Smooth muscle cell (in vitro differentiated cells): ENCODE measurements at regions not wholly inside any gene's neighbourhood (a gene's known extent, or its start where the extent isn't known, plus 50 kb on each side); places are given as distances from the start of the nearest gene placed in this dataset.

Source experiments
- DNase-seq: peaks from one replicate; lab custom pipeline; 2025; ENCODE audit not compliant: unreplicated experiment; lab: John Stamatoyannopoulos, UW
- H2AFZ ChIP-seq: fragments of 200-600 bp; sonication (generic); 2 replicates; pipeline ENCODE4 v1.6.0; 2016; ENCODE audit warnings: antibody characterized with exemption, low read depth, mild to moderate bottlenecking
- H3F3A ChIP-seq: fragments of 200-600 bp; sonication (generic); 2 replicates; pipeline ENCODE4 v1.6.0; 2017; ENCODE audit warnings: antibody characterized with exemption, low read depth
- H3K27ac ChIP-seq: fragments of 200-600 bp; sonication (generic); 2 replicates; pipeline ENCODE4 v1.5.1; 2016; ENCODE audit warnings: low read depth, mild to moderate bottlenecking
- H3K27me3 ChIP-seq: fragments of 200-600 bp; sonication (generic); 2 replicates; pipeline ENCODE4 v1.6.1; 2016; ENCODE audit warnings: low read depth, mild to moderate bottlenecking
- H3K36me3 ChIP-seq: fragments of 200-600 bp; sonication (generic); 2 replicates; pipeline ENCODE4 v1.5.1; 2016; ENCODE audit warnings: low read depth
- H3K4me1 ChIP-seq: fragments of 200-600 bp; sonication (generic); 2 replicates; pipeline ENCODE4 v1.5.1; 2016; ENCODE audit warnings: low read depth
- H3K4me2 ChIP-seq: fragments of 200-600 bp; sonication (generic); 2 replicates; pipeline ENCODE4 v1.6.0; 2016; ENCODE audit warnings: mild to moderate bottlenecking
- H3K4me3 ChIP-seq: fragments of 200-600 bp; sonication (generic); 2 replicates; pipeline ENCODE4 v1.5.1; 2016; ENCODE audit warnings: mild to moderate bottlenecking
- H3K79me2 ChIP-seq: fragments of 200-600 bp; sonication (generic); 2 replicates; pipeline ENCODE4 v1.6.0; 2016; ENCODE audit warnings: low read depth, mild to moderate bottlenecking
- H3K9ac ChIP-seq: fragments of 200-600 bp; sonication (generic); 2 replicates; pipeline ENCODE4 v1.6.0; 2016; ENCODE audit warnings: low read depth
- H3K9me3 ChIP-seq: fragments of 200-600 bp; sonication (generic); replicated peaks from 2 replicates; pipeline ENCODE4 v1.5.1; 2016; ENCODE audit warnings: low read depth
- H4K20me1 ChIP-seq: fragments of 200-600 bp; sonication (generic); 2 replicates; pipeline ENCODE4 v1.6.0; 2016; ENCODE audit warnings: low read depth
- WGBS: methylation state at CpG from one replicate; pipeline ENCODE4 v1.1.7; 2016; ENCODE audit warnings: low lambda C conversion rate; 5-methylcytosine and 5-hydroxymethylcytosine counted together
- TF ChIP-seq, protein P1 (sequence below): fragments of 200-600 bp; sonication (generic); IDR thresholded peaks from 2 replicates; pipeline ENCODE4 v1.5.1; 2017; ENCODE audit warnings: borderline replicate concordance, mild to moderate bottlenecking, antibody characterized with exemption; ENCODE audit not compliant: insufficient read depth, poor library complexity, severe bottlenecking

- TF ChIP-seq, protein P1, sequence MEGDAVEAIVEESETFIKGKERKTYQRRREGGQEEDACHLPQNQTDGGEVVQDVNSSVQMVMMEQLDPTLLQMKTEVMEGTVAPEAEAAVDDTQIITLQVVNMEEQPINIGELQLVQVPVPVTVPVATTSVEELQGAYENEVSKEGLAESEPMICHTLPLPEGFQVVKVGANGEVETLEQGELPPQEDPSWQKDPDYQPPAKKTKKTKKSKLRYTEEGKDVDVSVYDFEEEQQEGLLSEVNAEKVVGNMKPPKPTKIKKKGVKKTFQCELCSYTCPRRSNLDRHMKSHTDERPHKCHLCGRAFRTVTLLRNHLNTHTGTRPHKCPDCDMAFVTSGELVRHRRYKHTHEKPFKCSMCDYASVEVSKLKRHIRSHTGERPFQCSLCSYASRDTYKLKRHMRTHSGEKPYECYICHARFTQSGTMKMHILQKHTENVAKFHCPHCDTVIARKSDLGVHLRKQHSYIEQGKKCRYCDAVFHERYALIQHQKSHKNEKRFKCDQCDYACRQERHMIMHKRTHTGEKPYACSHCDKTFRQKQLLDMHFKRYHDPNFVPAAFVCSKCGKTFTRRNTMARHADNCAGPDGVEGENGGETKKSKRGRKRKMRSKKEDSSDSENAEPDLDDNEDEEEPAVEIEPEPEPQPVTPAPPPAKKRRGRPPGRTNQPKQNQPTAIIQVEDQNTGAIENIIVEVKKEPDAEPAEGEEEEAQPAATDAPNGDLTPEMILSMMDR = no peak
- Histone ChIP-seq H3K9ac (no peak overlapping the region), H3K27ac (no peak overlapping the region), H3K79me2 (no peaks in the 10 kb centered on the region), H2AFZ (no peak overlapping the region), H4K20me1 (no peaks in the 10 kb centered on the region), H3K4me3 (no peak overlapping the region), H3F3A (no peaks in the 10 kb centered on the region), H3K9me3 (no peaks in the 10 kb centered on the region), H3K27me3 (no peaks in the 10 kb centered on the region), H3K4me1 (no peaks in the 10 kb centered on the region), H3K36me3 (no peaks in the 10 kb centered on the region), H3K4me2 (no peak overlapping the region)
- 42% methylated on average over 1 of the region's 1 CpG for WGBS
- no peak for DNase-seq
Observed at GRCh38 chr5:167511276-167511675, 780.2 kb upstream of the WWC1 start.

DNA sequence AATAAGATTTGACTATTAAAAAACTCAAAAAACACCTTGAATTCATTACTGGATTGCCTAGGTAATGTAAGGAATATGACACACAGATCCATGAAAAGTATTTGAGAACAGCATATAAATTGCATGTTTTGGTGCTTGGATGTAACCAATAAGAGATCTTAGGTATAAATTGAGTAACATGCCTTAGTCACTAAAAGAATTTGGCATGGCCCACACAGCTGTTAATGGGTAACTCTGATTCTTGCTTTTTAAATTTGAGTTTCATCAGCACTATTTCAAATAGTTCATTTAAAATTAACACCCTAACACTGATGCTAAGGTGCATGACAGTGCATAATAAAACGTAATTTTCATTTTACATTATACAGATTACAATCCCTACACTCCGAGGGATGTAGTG lies 779.3 kb upstream of the WWC1 start:
- no peak overlapping the region for H2AFZ ChIP-seq
- no peaks in the 10 kb centered on the region for H4K20me1 ChIP-seq
- no peak overlapping the region for H3K4me3 ChIP-seq
- DNase-seq = no peak
- H3K27me3 ChIP-seq = no peaks in the 10 kb centered on the region
- no peak overlapping the region for H3K4me2 ChIP-seq
- no peaks in the 10 kb centered on the region for H3K4me1 ChIP-seq
- no peaks in the 10 kb centered on the region for H3K79me2 ChIP-seq
- TF ChIP-seq, protein P1 = no peak
- H3K36me3 ChIP-seq = no peaks in the 10 kb centered on the region
- no peaks in the 10 kb centered on the region for H3F3A ChIP-seq
- no peak overlapping the region for H3K9ac ChIP-seq
- H3K9me3 ChIP-seq = no peaks in the 10 kb centered on the region
- 86% methylated on average over 2 of the region's 2 CpGs for WGBS
- no peak overlapping the region for H3K27ac ChIP-seq

DNA sequence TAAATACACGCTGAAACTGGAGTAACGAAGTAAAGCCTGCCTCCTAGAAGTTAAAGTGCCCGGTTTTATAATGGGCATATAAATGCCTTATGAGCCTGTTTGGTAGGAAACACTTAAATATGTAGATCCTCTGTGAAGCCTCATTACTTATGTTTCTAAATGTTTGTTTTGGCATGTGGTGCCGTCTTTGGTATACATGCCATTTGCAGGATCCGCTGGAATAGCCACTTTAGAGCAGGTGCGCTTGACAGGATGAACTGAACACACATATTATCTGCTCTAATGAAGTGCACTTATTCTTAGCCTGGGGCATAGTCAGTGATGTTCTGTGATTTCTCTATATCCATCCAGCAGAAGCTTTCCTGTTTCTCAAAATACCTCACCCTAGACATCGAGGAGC lies 778.1 kb upstream of the WWC1 start:
- DNase-seq = no peak
- no peaks in the 10 kb centered on the region for H3F3A ChIP-seq
- no peaks in the 10 kb centered on the region for H3K4me1 ChIP-seq
- H3K27ac ChIP-seq = no peak overlapping the region
- no peaks in the 10 kb centered on the region for H4K20me1 ChIP-seq
- H2AFZ ChIP-seq = no peak overlapping the region
- no peak overlapping the region for H3K4me2 ChIP-seq
- no peaks in the 10 kb centered on the region for H3K27me3 ChIP-seq
- H3K4me3 ChIP-seq = no peak overlapping the region
- 88% methylated on average over 7 of the region's 7 CpGs for WGBS
- TF ChIP-seq, protein P1 = no peak
- H3K9me3 ChIP-seq = no peaks in the 10 kb centered on the region
- no peaks in the 10 kb centered on the region for H3K79me2 ChIP-seq
- no peaks in the 10 kb centered on the region for H3K36me3 ChIP-seq
- H3K9ac ChIP-seq = no peak overlapping the region

DNA sequence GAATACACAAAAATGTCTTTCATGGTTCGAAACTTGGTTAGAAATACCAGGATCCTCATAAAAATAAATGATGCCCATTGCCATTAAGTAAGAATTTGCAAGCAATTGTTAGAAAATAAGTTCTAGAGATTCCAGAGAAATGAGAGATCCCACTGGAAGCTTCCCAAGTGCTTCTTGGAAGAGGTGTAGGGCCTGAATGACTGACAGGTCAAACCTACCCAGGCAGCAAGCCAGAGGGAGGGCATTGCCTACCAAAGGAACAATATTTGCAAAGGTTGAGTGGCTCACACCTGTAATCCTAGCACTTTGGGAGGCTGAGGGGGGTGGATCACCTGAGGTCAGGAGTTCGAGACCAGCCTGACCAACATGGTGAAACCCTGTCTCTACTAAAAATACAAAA lies 777.0 kb upstream of the WWC1 start:
- Histone ChIP-seq H3K79me2 (no peaks in the 10 kb centered on the region), H3K9me3 (no peaks in the 10 kb centered on the region), H3F3A (no peaks in the 10 kb centered on the region), H3K36me3 (no peaks in the 10 kb centered on the region), H3K9ac (no peak overlapping the region), H3K27me3 (no peaks in the 10 kb centered on the region), H3K4me1 (no peaks in the 10 kb centered on the region), H2AFZ (no peak overlapping the region), H3K4me3 (no peak overlapping the region), H4K20me1 (no peaks in the 10 kb centered on the region), H3K27ac (no peak overlapping the region), H3K4me2 (no peak overlapping the region)
- TF ChIP-seq, protein P1 = no peak
- DNase-seq = no peak
- WGBS = 95% methylated on average over 2 of the region's 2 CpGs
